GM18517 (cell line): ENCODE measurements at regions not wholly inside any gene's neighbourhood (a gene's known extent, or its start where the extent isn't known, plus 50 kb on each side); places are given as distances from the start of the nearest gene placed in this dataset.
"Not testable (repeated sequence)": the region's sequence is repeated elsewhere in the genome, so short reads cannot be mapped to it uniquely, and the experiment has no call there.

ENCODE experiments used
- ATAC-seq: cut with Tn5 transposase; IDR thresholded peaks from one replicate; pipeline ENCODE4 v1.9.1; 2021; ENCODE audit warnings: mild to moderate bottlenecking, moderate library complexity; ENCODE audit not compliant: unreplicated experiment

DNA sequence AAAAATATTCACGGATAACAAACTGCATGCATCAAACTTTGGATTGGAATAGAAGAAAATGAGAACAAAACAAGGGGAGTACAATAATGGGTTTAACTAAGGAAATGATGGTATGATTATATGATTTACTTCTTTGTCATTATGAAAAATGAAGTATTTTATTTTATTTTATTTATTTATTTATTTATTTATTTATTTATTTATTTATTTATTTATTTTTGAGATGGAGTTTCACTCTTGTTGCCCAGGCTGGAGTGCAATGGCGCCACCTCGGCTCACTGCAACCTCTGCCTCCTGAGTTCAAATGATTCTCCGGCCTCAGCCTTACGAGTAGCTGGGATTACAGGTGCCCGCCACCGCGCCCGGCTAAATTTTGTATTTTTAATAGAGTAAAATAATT lies 234.1 kb upstream of the SEMA3C start:
- not testable (repeated sequence) for ATAC-seq

DNA sequence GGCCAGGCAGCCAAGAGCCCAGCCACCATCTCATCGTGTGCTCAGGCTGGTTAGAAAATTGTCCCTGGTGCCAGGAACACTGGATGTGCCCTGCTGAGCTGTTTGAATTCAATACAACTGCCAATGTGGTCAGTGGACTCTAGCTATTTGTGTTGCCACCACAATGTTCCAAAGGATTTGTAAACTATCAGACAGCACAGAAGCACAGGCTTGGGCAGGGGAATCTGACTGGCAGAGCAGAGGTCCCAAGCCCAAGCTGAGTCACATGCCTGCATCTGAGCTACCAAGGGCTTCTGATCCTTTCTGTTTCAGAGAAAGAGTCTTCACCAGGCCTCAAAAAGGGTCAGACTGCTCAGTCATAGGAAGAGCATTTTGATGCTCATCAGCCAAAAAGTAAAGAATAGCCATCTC lies 232.1 kb upstream of the SEMA3C start:
- ATAC-seq: no peak

DNA sequence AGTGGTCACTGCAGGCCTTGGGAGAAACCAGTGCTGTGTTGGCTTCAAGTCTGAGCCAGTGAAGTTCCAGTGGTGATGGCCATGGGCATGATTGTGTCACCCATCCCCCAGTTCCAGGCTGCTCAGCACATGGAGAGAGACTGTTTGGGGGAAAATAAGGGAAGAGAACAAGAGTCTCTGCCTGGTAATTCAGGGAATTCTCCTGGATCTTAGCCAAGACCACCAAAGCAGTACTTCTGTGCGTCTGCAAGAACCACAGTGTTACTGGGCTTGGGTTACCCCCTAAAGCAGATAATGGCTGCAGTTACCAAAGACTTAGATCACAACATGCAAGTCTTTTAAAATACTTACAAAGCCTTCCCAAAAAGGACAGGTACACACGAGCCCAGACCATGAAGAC lies 225.0 kb upstream of the SEMA3C start:
- ATAC-seq: no peak

DNA sequence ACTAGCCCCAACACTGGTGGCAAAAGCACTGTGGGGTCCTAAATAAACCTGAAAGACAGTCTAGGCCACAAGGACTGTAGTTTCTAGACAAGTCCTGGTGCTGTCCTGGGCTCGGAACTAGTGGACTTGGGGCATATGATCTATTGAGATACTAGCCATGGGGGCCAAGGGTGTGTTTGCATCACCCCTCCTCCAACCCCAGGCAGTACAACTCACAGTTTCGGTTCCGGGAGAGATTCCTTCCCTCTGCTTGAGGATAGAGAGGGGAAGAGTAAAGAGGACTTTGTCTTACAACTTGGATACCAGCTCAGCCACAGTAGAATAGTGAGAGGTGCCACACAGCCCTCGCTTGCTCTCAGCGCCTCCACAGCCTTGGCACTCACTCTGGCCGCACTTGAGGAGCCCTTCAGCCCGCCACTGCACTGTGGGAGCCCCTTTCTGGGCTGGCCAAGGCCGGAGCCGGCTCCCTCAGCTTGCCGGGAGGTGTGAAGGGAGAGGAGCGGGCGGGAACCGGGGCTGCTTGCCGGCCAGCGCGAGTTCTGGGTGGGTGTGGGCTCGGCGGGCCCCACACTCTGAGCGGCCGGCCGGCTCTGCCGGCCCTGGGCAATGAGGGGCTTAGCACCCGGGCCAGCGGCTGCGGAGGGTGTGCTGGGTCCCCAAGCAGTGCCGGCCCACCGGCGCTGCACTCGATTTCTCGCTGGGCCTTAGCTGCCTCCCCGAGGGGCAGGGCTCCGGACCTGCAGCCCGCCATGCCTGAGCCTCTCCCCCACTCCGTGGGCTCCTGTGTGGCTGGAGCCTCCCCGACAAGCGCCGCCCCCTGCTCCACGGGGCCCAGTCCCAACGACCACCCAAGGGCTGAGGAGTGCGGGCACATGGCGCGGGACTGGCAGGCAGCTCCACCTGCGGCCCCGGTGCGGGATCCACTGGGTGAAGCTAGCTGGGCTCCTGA lies 222.7 kb upstream of the SEMA3C start:
- not testable (repeated sequence) for ATAC-seq

DNA sequence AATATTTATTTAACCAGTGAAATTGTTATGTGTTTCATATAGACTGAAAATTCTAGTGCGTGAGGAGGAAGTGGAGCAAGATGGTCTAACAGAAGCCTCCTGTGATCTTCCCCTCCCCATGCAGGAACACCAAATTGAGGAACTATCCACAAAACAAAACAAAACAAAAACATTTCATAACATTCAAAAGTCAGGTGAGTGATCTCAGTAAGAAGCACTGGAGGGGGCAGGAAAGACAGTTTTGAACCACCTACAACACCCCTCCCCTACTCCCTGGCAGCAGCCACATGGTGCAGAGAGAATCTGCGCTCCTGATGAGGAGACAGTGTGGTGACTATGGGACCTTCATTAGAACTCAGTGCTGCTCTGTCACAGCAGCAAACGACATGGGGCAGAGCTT lies 221.9 kb upstream of the SEMA3C start:
- ATAC-seq: no peak

DNA sequence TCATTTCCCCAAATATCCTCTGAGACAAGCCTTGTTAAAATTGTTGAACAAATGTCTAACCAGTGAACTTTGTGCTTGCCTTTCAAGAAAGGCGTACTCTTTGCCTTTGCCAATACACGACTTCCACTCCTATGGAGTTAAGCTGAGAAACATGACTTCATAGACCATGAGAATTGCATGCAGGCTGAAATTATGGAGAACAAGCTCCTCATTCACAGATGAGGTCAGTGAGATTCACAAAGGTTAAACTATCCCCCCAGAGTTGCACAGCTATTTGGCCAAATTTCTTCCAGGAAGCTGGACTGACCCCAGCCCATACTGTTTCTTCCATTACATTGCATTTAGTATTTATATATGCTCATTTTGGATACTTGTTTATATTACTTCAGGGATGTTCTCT lies 221.4 kb upstream of the SEMA3C start:
- ATAC-seq: no peak

DNA sequence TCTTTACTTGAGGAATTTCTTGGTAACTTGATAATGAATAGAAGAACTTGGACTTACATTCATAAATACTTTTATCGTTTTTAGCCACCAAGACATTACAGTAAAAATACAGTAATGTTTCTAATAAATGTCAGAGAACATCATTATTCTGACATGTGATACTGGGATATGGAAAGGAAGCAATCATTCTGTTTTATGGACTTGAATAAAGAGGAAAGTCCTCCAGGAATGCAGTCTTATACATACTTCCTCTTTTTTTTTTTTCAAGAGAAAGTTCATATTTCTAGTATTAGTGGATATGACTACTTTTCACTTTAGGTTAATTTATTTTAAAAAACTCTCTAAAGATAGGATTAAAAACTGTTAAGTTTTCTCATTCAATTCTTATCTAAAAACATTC lies 220.0 kb upstream of the SEMA3C start:
- no peak for ATAC-seq

DNA sequence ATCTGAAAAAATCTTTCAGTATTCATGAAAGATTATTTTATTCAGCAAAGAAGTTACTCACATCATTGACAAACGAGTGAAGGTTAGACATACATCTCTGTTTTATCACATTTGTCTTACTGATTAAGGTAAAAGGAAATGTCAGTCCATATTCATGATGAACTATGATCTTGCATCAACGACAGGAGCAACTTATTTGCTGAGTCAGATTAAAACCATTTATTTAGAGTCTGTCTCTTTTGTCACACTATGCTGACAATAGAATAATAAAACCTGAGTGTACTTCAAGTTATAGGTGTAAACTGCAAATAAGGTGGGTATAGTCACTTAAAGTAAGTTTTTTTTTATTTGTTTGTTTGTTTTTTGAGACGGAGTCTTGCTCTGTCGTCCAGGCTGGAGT lies 216.5 kb upstream of the SEMA3C start:
- no peak for ATAC-seq

DNA sequence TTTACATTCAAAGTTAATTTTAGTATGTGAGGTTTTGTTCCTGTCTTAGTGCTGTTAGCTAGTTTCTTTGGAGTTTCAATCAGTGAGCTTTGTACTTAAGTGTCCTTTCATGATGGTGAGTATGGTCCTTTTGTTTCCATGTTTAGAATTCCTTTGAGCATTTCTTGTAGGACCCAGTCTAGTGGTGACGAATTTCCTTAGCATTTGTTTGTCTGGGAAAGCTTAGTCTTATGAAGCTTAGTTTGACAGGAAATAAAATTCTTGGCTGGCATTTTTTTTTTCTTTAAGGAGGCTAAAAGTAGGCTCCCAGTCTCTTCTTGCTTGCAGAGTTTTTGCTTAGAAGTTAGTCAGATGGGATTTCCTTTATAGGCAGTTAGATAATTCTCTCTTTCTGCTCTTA lies 209.2 kb upstream of the SEMA3C start:
- ATAC-seq: no peak

DNA sequence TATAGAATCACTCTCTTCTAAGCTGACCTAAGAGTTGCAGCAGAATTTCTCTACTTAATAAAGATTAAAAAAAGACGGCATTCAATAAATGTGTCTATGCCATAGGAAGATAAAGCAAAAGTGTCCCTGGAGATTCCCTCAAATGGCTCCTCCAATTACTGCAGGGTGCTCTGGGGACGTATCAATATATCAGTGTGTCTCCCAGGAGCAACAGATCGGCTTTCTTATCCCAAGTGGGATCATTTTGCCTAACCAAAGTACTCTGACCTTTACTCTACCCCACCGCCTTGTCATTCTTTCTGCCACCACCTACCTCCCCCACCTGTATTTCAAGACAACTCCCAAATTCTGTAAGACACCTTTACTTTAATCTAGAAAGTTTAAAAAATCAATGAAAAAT lies 202.0 kb upstream of the SEMA3C start:
- no peak for ATAC-seq

DNA sequence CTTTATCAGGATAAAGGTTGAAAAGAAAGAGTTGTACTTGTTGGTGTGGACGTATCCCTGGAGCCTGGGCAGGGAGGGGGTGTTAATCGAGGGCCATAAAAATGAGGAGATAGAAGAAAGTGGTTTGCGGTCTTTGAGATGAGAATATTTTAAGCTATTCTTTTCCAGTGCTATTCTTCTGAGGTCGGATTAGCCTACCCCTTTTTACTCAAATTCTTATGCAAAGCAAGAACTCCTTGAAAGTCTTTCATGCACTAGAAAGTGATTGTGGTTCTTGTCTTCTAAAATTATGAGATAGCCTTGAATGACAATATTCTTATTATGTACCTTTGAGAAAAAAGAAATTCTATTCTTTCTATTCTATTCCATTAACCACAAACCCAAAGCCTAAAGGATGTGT lies 201.3 kb upstream of the SEMA3C start:
- ATAC-seq: no peak

DNA sequence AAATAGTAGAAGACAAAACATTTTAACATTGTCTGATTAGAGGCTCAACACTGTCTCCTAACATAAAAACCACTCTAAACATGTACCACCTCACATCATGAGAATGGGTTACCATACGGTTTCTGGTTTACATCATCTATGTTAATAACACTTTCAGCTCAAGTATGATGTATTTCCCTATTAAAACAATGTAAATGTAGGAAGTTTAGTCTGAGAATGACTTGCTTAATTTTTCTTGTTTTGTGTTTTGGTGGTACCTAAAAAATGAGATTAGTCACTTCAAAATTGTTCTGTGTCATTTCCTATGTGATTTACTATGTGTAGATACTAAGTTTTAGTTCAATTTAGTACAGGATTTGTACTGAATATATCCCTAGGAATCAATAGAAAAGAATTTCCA lies 195.8 kb upstream of the SEMA3C start:
- no peak for ATAC-seq

DNA sequence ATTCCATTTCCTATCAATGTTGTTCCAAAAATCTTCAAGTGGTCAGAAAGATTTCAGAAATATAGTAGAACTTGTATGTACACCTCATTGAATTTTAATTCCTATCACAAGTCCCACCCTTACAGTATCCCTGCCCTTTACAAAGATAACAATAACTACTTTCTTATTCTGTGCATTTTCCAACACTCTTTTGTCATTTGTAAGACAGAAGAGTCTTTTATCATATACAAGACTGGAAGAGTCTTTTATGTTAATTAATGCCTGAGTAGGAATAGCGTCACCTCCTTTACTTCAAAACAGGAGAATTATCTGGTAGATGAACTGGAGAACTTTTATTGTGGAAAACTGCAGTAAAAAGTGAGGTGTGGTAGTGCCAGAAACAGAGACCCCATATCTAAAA lies 193.9 kb upstream of the SEMA3C start:
- ATAC-seq: no peak

DNA sequence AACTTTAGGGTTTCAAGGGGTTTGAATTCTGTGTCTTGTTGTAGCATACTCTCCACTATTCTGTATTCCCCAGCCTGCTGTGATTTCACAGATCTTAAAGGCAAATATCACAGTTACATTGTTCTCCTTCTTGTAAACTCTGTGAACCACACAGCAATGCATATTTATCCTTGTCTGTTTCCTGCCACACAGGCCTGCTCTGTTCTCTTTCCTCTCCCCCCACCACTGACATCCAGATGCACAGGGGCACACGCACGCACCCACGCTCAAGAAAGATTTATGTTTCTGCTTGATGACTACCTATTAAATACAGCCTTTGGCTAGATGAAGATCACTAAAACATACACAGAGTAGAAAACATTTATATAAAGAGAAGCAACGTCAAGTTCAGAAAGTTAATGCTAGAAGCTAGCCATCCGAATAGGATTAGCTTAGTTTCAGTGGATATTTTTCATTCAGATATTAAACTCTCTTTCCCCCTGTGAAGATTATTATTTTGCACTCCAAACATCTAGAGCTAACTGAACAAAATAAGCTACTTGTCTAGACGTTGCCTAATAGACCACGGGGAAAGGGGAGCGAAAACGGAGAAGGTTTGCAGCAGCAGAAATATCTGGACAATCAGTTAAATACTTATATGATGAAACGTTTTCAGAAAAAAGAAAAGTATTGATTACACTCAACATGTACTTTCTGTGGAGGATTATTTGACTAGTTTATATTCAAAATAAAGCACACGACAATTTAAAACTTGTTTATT lies 193.1 kb upstream of the SEMA3C start:
- ATAC-seq: no peak

DNA sequence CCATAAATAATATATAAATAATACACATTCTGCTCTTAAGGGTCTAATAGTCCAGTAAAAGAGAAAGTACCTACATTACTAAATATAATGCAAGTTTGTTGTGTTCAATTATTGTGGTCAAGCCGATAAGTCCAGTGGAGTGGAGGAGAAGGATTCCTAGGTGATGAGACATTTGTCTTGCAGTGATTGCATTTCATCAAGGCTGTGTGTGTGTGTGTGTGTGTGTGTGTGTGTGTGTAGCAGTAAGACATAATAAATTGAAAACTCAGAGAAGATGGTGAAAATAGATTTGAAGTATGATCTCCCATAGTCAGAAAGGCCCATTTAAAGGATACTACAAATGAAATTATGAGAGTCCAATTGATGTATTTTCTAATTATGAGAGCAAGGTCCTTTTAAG lies 192.5 kb upstream of the SEMA3C start:
- ATAC-seq: no peak

DNA sequence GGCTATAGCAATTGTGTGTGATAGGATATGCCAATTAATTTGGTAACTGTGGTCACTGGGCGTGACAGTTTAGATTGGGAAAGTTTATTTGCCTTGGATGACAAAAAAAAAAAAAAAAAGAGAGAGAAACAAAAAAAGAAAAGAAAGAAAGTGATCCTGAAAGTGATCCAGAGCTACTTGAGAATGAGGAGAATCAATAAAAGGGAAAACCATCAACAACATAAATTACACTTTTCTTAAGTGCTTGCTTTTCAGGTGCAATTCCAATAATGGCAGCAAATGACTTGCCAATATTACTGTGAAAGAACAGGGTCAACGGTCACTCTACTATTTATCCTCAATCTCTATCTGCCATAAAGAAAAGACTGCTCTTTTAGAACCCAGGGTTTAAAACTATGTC lies 191.8 kb upstream of the SEMA3C start:
- ATAC-seq: no peak

DNA sequence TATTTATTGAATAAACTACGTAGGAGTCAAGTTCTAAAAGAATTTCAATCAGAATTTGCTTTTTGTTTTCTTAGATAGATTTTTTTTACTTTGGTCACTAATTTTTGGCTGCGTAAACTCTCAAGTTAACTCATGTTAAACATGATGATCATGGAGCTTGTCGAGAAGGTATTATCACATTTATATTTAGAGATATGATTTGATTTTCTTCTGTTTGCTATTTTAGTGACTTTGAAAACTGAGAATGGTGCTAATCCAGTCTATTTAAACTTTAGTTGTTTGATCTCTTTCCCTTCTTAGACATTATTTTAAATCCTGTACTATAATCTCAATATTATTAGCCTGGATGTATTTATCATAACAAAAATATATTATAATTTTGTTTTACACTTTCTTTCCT lies 179.4 kb upstream of the SEMA3C start:
- no peak for ATAC-seq

DNA sequence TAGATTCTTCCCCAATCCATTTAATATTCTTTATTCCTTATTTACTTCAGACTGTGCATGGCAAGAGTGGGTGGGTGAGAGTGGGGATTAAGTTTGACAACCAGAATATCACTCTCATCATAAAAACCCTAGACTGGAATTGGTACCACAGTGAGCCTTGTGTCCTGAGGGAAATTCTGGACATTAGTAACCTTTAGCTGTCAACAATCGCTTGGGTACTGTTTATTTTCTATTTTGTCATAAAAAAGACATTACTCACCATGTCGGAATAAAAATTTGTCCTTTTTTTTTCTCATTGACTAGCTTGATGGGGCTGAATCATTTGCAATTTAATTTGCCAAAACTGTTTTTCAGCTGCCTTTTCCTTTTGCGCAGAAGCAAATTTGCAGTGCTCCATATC lies 176.1 kb upstream of the SEMA3C start:
- ATAC-seq: no peak

DNA sequence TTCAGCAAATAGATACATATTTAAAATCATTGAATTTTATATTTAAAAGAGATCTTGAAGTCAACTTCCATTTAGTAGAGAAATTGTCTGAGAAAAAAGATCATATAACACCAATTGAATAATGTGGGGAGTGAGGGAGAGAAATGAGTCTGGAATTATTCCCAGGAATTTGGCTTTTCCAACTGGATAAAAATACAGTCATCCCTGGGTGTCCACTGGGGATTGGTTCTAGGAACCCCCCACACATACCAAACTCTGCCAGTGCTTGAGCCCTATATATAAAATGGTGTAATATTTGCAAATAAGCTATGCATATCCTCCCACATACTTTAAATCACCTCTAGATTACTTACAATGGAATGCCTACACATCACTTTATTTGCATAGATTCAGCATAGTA lies 162.8 kb upstream of the SEMA3C start:
- ATAC-seq: no peak

DNA sequence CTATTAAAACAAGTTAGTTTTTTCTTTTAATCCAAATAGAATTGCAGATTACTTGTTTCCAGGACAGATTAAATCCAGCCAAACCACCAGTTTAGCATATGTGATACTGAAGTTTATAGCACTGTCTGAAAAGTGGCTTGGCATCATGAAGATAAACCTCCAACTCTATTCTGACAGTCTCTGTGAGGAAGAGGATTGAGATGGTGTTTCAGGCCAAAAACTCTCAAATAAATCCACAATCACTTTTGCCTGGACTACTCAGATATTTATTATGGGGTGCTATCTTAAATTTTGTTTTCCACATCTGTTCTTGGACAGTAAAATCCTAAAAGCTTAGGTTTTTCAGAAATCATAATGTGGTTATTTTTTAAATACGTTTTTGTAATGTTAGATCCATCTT lies 161.7 kb upstream of the SEMA3C start:
- no peak for ATAC-seq

DNA sequence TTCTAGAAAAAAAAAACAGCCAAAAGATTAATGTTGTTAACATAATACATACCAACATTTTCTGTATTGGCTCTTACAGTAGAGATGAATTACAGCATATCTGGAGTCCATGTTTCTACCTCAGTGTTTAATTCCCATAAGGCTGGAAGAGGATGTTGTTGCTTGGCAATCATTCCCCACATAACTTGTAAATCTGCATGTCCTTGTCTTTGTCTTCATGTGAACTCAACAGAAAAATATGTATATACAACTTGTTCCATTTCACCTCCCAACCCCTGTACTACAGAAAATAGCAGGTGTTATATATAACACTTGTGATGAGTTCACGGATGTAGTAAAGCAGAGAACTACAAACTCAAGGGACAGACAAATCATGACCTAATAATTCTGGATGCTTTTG lies 160.9 kb upstream of the SEMA3C start:
- ATAC-seq: no peak

DNA sequence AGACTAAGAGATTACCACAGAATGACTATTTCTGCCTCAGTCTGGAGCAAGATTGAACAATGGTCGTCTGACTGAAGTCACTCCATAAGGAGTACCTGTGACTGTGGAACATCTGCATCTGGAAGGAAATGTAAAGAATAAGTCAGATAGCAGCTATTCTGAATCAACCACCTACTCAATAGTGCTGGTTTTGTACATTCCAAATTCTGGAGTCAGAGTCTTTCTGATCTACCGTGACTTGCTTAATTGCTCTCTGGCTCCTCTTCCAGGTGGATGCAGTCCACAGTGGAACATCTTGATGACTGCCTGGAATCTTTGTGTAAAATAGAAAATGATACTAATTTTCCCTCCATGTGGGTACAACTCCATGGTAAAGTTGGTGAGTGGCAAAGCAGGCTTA lies 156.3 kb upstream of the SEMA3C start:
- no peak for ATAC-seq
